GM12874 (cell line): ENCODE measurements at regions not wholly inside any gene's neighbourhood (a gene's known extent, or its start where the extent isn't known, plus 50 kb on each side); places are given as distances from the start of the nearest gene placed in this dataset.

Experiments
- CTCF ChIP-seq: IDR thresholded peaks from 2 replicates; pipeline ENCODE4 v1.5.1; 2011; ENCODE audit warnings: low read depth, mild to moderate bottlenecking, control low read depth, low read length, moderate library complexity; ENCODE audit not compliant: insufficient read depth

DNA sequence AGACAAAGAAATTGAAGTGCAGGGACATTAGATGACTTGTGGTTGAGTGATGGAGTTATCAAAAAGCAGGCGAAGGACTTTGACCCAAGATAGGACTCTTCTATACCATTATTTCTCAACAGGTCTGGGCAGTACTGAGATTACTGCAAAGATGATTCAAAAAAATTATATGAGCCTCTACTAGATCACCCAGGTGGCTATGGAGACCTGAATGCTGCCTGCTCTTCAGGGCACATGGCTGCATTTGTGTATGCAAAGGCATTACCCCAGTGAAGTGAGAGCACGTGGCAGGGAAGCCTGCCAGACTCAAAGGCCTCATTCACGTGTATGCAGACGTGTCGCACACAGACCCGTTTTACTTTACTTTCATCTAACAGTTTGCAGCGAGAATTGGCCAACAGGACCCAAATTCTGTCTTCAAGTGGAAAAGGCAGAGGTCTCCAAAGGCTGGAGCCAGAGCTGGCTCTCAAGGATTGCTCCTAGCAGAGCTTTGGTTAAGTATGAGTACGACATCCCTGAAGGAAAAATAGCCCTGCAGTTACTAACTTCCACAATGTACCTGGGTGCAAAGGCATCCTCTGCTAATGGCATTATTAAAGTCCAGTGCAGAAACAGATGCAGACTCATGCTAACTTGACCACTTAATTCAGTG is 113.8 kb upstream of the ARMC2 start:
- no peak for TF ChIP-seq CTCF

DNA sequence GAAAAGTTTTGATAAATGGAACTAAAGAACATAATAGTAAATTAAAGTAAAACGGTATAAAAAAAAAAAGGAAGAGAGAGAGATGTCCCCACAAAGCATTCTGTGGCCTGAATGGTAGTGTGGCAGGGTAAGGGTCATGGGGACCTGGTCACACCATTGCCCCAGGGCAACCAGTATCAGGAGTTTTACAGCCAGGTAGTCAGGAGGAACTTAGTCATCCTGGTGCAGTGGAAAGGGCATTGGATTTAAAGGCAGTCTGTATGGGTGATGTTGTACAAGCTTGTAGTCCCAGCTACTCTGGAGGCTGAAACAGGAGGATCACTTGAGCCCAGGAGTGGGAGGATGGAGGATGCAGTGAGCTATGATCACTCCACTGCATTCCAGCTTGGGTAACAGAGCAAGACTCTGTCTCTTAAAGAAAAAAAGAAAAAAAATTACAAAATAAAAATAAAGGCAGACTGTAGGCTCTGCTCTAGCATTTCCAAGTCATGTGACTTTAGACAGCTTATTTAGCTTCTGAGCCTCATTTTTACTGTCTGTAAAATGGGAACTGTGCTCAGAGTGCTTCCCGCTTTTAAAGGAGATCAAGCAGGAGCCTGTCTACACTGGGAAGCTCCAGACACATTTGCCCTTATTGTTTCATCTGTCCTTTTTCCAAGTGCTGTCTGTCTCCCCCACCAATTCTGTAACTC is 112.8 kb upstream of the ARMC2 start:
- TF ChIP-seq CTCF = no peak

GRCh38 chr6:108736002-108736361 is 112.2 kb upstream of the ARMC2 start:
- TF ChIP-seq CTCF = no peak

DNA sequence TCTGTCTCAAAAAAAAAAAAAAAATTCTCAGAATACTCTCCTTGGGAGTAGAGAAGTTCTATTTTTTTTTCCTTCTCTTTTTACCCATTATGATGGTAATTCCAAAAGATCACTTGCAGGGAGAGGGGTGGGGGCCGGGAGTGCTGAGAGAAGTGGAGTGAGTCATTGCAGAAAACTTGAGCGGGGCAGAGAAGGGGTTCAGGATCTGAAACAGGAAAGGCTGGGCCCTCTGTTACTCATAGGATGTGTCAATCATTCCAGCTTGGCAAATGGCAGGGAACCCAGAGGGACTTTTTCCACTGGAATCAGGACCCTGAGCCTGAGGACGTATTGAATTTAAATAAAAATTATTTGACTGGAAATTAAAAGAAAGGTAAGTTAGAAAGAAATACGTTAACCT is 111.4 kb upstream of the ARMC2 start:
- TF ChIP-seq CTCF = no peak

DNA sequence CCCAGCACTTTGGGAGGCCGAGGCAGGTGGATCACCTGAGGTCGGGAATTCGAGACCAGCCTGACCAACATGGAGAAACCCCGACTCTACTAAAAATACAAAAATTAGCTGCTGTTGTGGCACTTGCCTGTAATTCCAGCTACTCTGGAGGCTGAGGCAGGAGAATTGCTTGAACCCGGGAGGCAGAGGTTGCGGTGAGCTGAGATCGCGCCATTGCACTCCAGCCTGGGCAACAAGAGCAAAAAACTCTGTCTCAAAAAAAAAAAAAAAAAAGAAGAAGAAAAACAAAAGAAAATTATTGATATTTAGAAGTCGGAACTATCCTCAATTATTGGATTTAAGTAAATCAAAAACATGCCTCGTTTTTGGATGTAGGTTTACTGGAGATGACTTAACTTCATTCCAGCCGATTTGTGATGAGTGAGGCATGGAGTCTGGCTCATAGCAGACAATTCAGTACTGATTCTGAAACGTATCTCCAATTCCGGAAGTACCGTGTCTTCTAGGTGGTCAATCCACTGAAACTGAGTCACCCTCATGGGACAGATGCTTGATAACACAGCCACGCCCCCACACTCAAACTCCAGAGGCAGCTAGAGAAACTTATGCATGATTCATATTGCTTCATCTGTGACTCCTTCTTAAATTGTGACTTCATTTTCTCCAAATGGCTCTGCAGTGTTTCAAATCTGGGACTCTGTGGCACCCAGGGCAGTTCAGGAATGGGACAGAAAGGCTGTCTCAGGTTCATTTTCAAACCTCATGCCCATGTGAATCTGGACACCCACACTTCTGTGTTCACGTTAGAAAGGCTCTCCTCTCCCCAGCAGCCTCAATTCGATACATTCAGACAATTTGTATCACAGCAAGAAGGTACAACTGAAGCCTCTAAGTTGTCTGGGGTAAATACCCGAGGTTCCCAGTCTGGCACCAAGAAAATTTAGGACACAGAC is 110.4 kb upstream of the ARMC2 start:
- TF ChIP-seq CTCF = no peak

DNA sequence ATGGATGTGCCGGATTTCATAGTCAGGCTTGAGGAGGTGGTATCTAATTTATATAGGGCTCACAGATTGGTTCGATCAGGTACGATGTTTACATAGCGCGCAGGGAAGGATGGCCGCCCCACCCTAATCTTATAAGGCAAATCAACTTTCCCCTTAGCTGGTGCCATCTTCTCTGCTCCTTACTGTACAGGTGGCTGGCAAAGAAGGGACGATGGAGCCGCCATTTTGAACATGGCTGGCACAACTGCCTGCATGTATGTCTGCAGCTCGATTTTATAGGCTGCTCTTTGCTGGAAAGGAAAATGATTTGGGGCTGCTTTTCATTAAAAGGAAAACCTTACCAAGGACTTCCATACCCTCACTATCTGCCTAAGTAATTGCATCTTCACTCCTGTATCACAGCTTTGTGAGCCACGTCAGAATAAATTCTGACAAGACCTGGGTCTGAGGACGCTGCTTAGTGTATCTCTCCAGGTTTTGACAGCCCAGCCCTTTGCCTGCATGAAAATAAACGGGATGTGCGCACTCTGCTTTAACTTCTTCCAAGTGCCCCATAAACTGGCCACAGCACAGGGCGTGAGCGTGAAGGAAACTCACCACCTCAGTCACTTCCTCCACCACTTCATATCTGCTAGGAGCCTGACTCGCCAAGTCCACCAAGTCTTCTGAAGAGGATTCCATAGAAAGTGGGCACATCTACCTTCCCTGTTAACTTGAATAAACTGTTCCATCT is 109.4 kb upstream of the ARMC2 start:
- no peak for TF ChIP-seq CTCF
